ENCODE measurements at regions not wholly inside any gene's neighbourhood (a gene's known extent, or its start where the extent isn't known, plus 50 kb on each side); places are given as distances from the start of the nearest gene placed in this dataset.

- H3K4me3 ChIP-seq (ENCODE audit: low read length), result no peak overlapping the region
- no peak overlapping the region for H3K4me2 ChIP-seq (ENCODE audit: low read length)
- H3K79me2 ChIP-seq (ENCODE audit: low read length), result no peaks in the 10 kb centered on the region
- no peak for TF ChIP-seq EZH2phosphoT487 (IDR thresholded peaks at IDR 0.05; ENCODE audit: low read depth)
- TF ChIP-seq, protein P1, sequence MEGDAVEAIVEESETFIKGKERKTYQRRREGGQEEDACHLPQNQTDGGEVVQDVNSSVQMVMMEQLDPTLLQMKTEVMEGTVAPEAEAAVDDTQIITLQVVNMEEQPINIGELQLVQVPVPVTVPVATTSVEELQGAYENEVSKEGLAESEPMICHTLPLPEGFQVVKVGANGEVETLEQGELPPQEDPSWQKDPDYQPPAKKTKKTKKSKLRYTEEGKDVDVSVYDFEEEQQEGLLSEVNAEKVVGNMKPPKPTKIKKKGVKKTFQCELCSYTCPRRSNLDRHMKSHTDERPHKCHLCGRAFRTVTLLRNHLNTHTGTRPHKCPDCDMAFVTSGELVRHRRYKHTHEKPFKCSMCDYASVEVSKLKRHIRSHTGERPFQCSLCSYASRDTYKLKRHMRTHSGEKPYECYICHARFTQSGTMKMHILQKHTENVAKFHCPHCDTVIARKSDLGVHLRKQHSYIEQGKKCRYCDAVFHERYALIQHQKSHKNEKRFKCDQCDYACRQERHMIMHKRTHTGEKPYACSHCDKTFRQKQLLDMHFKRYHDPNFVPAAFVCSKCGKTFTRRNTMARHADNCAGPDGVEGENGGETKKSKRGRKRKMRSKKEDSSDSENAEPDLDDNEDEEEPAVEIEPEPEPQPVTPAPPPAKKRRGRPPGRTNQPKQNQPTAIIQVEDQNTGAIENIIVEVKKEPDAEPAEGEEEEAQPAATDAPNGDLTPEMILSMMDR (IDR thresholded peaks at IDR 0.05; ENCODE audit: low read depth, low read length), result no peak
- H2AFZ ChIP-seq (ENCODE audit: low read depth, low read length), result no peak overlapping the region
- H3K9me3 ChIP-seq (ENCODE audit: insufficient read depth, low read length), result no peaks in the 10 kb centered on the region
- no peak overlapping the region for H3K27ac ChIP-seq (ENCODE audit: low read length)
- no peaks in the 10 kb centered on the region for H3K36me3 ChIP-seq (replicated peaks; ENCODE audit: low read depth, low read length)
- H3K9ac ChIP-seq (ENCODE audit: low read length), result no peak overlapping the region
- peaks cover 4% of the 10 kb centered on the region; the same call in 1 of the 2 replicates for H3K27me3 ChIP-seq (ENCODE audit: low read depth, low read length)
- no peaks in the 10 kb centered on the region for H4K20me1 ChIP-seq (ENCODE audit: insufficient read depth, low read length)
- H3K4me1 ChIP-seq (ENCODE audit: low read length), result no peaks in the 10 kb centered on the region
These were observed 597.7 kb downstream of the TOX3 start for GRCh38 chr16:51949282-51949681.

DNA sequence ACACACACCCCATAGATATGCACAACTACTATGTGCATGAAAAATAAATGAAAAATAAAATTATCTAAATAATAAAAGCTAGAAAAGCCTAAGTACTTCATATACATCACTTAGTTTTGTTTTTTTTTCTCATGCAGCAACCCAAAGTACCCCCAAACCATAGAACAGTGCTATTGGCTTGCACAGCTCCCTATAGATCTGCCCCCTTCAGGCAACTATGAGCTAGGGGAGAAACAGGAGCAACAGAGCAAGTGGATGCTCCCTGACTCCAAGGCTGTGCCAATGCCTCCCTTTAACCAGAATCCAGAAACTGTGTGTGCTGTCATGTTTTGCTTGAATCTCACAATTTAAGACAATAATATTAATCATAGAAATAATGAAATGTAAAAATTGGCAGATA lies 605.5 kb downstream of the TOX3 start:
- TF ChIP-seq, protein P1 (IDR thresholded peaks at IDR 0.05; ENCODE audit: low read depth, low read length), result no peak
- no peak for TF ChIP-seq EZH2phosphoT487 (IDR thresholded peaks at IDR 0.05; ENCODE audit: low read depth)
- Histone ChIP-seq H3K4me1 (ENCODE audit: low read length) (no peaks in the 10 kb centered on the region), H3K36me3 (replicated peaks; ENCODE audit: low read depth, low read length) (no peaks in the 10 kb centered on the region), H4K20me1 (ENCODE audit: insufficient read depth, low read length) (no peaks in the 10 kb centered on the region; the same call in 1 of the 2 replicates), H3K9ac (ENCODE audit: low read length) (no peak overlapping the region), H2AFZ (ENCODE audit: low read depth, low read length) (no peak overlapping the region), H3K4me2 (ENCODE audit: low read length) (no peak overlapping the region), H3K9me3 (ENCODE audit: insufficient read depth, low read length) (no peaks in the 10 kb centered on the region), H3K4me3 (ENCODE audit: low read length) (no peak overlapping the region), H3K27me3 (ENCODE audit: low read depth, low read length) (0 out of 2 replicates have a peak, but pooled peaks cover 4% of the 10 kb centered on the region), H3K27ac (ENCODE audit: low read length) (no peak overlapping the region), H3K79me2 (ENCODE audit: low read length) (no peaks in the 10 kb centered on the region)

- no peak overlapping the region for H3K9ac ChIP-seq (ENCODE audit: low read length)
- H3K9me3 ChIP-seq (ENCODE audit: insufficient read depth, low read length), result no peaks in the 10 kb centered on the region
- H2AFZ ChIP-seq (ENCODE audit: low read depth, low read length), result no peak overlapping the region
- no peaks in the 10 kb centered on the region for H3K4me1 ChIP-seq (ENCODE audit: low read length)
- no peak overlapping the region for H3K4me2 ChIP-seq (ENCODE audit: low read length)
- no peaks in the 10 kb centered on the region; the same call in 1 of the 2 replicates for H4K20me1 ChIP-seq (ENCODE audit: insufficient read depth, low read length)
- no peaks in the 10 kb centered on the region for H3K36me3 ChIP-seq (replicated peaks; ENCODE audit: low read depth, low read length)
- H3K4me3 ChIP-seq (ENCODE audit: low read length), result no peak overlapping the region
- TF ChIP-seq, protein P1 (IDR thresholded peaks at IDR 0.05; ENCODE audit: low read depth, low read length), result no peak
- no peak for TF ChIP-seq EZH2phosphoT487 (IDR thresholded peaks at IDR 0.05; ENCODE audit: low read depth)
- H3K27me3 ChIP-seq (ENCODE audit: low read depth, low read length), result 0 out of 2 replicates have a peak, but pooled peaks cover 4% of the 10 kb centered on the region
- no peak overlapping the region for H3K27ac ChIP-seq (ENCODE audit: low read length)
- H3K79me2 ChIP-seq (ENCODE audit: low read length), result no peaks in the 10 kb centered on the region
These were observed 606.8 kb downstream of the TOX3 start for GRCh38 chr16:51940183-51940582.

DNA sequence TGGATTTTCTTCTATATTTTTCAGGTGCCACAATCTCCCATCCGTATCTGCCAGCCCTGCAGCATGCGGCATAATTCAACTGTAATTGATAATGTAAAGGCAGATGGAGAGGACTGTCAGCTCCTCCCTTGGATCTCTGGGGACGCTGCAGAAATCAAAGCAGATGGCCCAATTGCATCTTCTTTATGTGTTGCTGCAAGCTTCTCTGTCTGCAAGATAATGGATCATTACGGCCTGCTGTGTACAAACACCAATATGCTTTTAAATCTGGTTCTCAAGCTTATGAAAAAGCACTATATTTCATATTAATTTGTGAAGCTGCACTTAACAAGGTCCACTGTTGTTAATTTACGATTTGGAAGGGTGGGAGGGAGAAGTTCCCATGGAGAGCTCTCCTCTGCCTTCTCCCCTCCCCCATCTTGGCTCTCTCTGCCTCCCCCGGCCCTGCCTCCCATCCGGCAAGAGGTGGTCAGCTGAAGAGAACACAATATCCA lies 607.5 kb downstream of the TOX3 start:
- no peaks in the 10 kb centered on the region for H3K36me3 ChIP-seq (replicated peaks; ENCODE audit: low read depth, low read length)
- no peaks in the 10 kb centered on the region; the same call in 1 of the 2 replicates for H4K20me1 ChIP-seq (ENCODE audit: insufficient read depth, low read length)
- no peak overlapping the region for H3K27ac ChIP-seq (ENCODE audit: low read length)
- no peaks in the 10 kb centered on the region for H3K79me2 ChIP-seq (ENCODE audit: low read length)
- no peaks in the 10 kb centered on the region for H3K27me3 ChIP-seq (ENCODE audit: low read depth, low read length)
- no peak overlapping the region for H3K4me2 ChIP-seq (ENCODE audit: low read length)
- no peaks in the 10 kb centered on the region for H3K4me1 ChIP-seq (ENCODE audit: low read length)
- H3K4me3 ChIP-seq (ENCODE audit: low read length), result no peak overlapping the region
- no peaks in the 10 kb centered on the region for H3K9me3 ChIP-seq (ENCODE audit: insufficient read depth, low read length)
- H3K9ac ChIP-seq (ENCODE audit: low read length), result no peak overlapping the region
- no peak for TF ChIP-seq EZH2phosphoT487 (IDR thresholded peaks at IDR 0.05; ENCODE audit: low read depth)
- TF ChIP-seq, protein P1 (IDR thresholded peaks at IDR 0.05; ENCODE audit: low read depth, low read length), result no peak
- H2AFZ ChIP-seq (ENCODE audit: low read depth, low read length), result no peak overlapping the region
